GM21528 (cell line): ENCODE measurements at regions not wholly inside any gene's neighbourhood (a gene's known extent, or its start where the extent isn't known, plus 50 kb on each side); places are given as distances from the start of the nearest gene placed in this dataset.

ENCODE experiments used
- ATAC-seq: cut with Tn5 transposase; IDR thresholded peaks from one replicate; pipeline ENCODE4 v1.9.1; 2021; ENCODE audit warnings: mild to moderate bottlenecking, moderate library complexity; ENCODE audit not compliant: unreplicated experiment, low FRiP score

- ATAC-seq = peak; percentile 78
Measured at GRCh38 chr2:104733226-104733943, 120.5 kb upstream of the POU3F3 start.

DNA sequence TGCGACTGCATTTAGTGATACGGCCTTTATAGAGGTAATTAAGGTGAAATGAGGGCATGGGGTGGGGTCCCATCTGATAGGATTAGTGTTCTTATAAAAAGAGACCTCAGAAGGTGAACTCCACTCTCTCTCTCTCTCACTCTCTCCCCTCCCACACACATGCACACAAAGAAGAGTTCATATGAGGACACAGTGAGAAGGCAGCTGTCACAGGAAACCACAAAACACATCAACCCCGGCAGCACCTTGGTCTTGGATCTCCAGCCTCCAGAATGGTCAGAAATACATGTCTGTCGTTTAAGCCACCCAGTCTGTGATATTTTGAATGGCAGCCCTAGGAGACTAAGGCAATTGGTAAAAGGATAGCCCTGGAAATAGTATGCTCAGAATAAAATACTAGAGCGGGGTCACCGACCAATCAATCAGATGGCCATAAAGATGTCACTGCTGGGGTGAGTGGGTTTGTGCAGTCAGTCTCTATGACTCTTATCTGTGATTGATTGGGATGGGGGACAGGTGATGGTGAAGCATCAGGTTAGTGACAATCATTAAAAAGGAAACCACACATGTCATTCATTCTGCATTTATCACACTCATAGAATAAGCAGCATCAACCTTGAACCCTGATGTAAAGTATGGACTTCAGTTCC lies 118.9 kb upstream of the POU3F3 start:
- ATAC-seq = no peak

DNA sequence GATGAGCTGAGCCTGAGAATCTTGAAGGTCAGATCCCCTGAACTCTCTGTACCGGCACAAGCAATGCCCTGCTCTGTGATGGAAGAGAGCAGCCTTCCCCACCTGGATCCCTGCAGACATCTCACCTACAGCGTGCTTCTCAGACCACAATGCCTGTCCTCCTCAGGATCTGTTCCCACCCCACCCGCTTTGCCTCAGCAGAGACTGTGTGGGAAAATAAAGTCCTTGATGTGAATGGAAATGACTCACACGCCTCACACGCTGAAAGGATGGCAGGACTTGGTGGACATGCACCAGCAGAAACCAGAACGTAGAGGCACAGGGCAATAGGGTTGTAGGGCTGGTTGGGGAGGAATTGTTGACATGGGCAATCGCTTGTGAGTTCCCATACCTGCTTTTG lies 117.9 kb upstream of the POU3F3 start:
- ATAC-seq = no peak

GRCh38 chr2:104741860-104742259 lies 112.1 kb upstream of the POU3F3 start:
- ATAC-seq = no peak

- ATAC-seq = no peak
Measured at GRCh38 chr2:104744537-104744936, 109.4 kb upstream of the POU3F3 start.

DNA sequence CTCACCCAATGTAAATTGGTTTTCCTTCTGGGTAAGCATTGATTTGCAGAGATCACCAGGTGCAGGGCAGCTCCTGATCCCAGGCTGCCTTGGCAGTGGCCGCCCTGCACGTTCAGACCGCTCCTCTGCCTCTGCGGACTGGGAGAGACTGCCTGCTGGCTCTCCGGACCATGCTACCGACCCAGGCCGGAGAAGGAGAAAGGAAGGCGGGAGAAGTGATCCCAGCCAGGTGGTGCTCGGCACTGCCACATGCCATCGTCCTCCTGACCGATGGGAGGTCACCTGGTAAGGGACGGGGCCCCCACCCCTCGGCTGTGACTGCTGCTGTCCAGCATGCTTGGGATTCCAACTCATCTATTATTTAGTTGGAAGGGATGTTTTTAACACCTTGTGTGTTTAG lies 108.1 kb upstream of the POU3F3 start:
- ATAC-seq = no peak

GRCh38 chr2:104746299-104746698 lies 107.6 kb upstream of the POU3F3 start:
- no peak for ATAC-seq

- ATAC-seq = no peak
Measured at GRCh38 chr2:104746858-104747257, 107.1 kb upstream of the POU3F3 start.

GRCh38 chr2:104749856-104750460 lies 104.0 kb upstream of the POU3F3 start:
- ATAC-seq = no peak

DNA sequence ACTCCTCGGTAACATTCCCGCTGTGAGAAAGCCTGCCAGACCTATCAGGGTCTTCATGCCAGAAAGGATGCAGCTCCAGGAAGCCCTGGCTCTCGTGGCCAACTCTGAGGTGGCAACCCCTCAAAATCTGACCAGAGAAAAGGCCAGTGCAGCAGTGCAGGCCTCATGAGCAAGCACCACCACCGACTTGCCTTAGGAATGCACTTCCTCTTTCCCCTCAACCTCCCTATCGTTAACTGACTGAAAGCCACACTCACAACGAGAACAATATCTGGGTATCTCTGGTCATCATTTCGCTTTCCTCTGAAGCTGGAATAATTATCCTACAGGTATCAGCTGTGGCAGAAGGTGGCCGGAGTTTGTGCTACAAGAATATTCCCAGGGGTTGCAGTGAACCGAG lies 101.4 kb upstream of the POU3F3 start:
- ATAC-seq = no peak

- ATAC-seq = no peak
Measured at GRCh38 chr2:104755026-104755878, 98.7 kb upstream of the POU3F3 start.

DNA sequence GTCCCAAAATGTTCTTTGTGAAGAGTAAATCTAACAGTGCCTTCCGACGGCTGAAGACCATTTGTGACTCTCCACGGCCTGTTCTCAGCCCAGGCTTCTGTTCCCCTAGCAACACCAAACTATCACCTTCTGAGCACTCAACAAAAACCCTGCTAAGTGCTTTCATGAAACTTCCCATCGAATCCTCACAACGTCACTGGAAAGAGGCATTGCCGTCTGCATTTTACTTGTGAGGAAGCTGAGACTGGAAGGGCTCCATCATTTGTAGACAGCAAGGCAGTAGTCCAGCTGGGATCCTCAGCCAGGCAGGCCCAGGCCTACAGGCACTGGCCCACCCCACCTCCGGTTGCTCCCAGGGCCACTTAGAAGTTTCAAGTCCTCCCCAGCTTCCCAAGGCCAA lies 97.8 kb upstream of the POU3F3 start:
- no peak for ATAC-seq

- ATAC-seq = no peak
Measured at GRCh38 chr2:104757056-104757455, 96.9 kb upstream of the POU3F3 start.

GRCh38 chr2:104758199-104758620 lies 95.7 kb upstream of the POU3F3 start:
- ATAC-seq = no peak

DNA sequence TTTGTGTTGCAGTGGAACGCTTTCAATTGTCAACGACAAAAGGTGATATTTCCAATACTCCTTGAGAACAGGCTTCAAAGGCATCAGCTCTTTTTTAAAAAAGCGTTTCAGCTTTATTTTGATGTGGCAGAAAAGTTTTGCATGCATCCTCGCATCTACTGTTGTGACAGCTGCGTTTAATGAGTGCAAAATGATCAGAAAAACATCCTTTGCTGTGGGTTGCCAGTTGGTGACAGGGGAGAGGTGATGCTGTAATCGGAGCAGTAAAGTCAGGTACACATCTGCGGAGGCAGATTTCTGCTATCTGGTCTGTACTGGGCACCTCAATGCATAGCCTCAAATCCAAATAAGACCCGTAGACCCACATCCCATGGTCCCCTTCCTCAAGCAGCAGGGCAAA lies 91.9 kb upstream of the POU3F3 start:
- ATAC-seq = no peak

GRCh38 chr2:104766683-104767082 lies 87.2 kb upstream of the POU3F3 start:
- no peak for ATAC-seq

GRCh38 chr2:104768694-104769093 lies 85.2 kb upstream of the POU3F3 start:
- ATAC-seq = no peak

DNA sequence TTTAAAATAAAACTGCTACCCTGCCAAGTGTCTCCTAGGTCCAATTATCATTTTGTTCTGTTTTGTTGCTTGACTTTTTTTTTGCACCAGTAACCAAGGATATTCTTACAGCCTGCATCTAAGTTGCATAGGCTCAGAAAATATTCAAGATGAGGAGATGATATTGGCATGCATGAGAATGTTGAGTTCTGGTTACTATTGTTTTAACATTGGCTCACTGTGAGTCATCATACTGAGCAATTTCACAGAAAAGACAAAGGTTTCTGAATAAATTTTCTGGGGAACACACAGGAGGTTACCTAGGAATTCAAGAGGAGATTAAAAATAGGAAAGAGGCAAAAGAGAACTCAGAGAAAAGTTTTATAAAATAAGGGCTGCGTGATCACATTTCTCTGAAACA lies 84.8 kb upstream of the POU3F3 start:
- no peak for ATAC-seq

GRCh38 chr2:104772996-104773395 lies 80.9 kb upstream of the POU3F3 start:
- no peak for ATAC-seq

GRCh38 chr2:104774631-104775030 lies 79.3 kb upstream of the POU3F3 start:
- ATAC-seq = no peak

DNA sequence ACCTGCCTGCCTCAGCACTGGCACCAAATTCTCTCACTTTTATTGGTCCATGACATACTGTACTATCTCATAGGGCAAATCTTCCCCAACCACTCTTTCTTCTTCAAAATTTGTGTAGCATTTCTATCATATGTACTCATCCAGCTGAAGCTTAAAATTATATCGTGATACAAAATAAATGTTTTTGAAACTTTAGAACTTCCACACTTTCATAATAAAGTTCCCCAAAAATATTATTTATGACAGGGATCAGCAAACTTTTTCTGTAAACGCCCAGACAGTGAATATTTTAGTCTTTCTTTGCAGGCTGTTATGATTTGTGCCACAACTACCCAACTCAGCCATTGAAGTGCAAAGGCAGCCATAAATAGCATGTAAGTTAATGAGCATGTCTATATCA lies 76.2 kb upstream of the POU3F3 start:
- no peak for ATAC-seq
